CD4-positive, CD25-positive, alpha-beta regulatory T cell (primary cell): ENCODE measurements at regions not wholly inside any gene's neighbourhood (a gene's known extent, or its start where the extent isn't known, plus 50 kb on each side); places are given as distances from the start of the nearest gene placed in this dataset.
"Not testable (repeated sequence)": the region's sequence is repeated elsewhere in the genome, so short reads cannot be mapped to it uniquely, and the experiment has no call there.

Experiments
- ATAC-seq, 2 donors: fragments of 150-1000 bp; cut with Tn5 transposase; one replicate each; pipeline ENCODE4 v1.10.0; 2021; ENCODE audit warnings: low read depth in 2 of 2, moderate number of reproducible peaks in 2 of 2, moderate library complexity in 1 of 2
- DNase-seq, 3 donors: peaks; one replicate each; pipeline versions ENCODE4 v3.0.0 to v3.0.0-alpha.2; 2012 to 2022; ENCODE audit warnings: mixed read lengths in 1 of 3
- H3K27ac ChIP-seq: one replicate; pipeline ENCODE4 v1.7.0; 2013; ENCODE audit warnings: mild to moderate bottlenecking, low read length; ENCODE audit not compliant: insufficient read depth, poor library complexity, severe bottlenecking
- H3K27me3 ChIP-seq: one replicate; pipeline ENCODE4 v1.7.0; 2013; ENCODE audit warnings: low read length; ENCODE audit not compliant: control insufficient read depth, insufficient read depth
- H3K36me3 ChIP-seq: one replicate; pipeline ENCODE4 v1.7.0; 2013; ENCODE audit warnings: mild to moderate bottlenecking, low read length, moderate library complexity; ENCODE audit not compliant: control insufficient read depth, insufficient read depth
- H3K4me1 ChIP-seq: 2 replicates; pipeline ENCODE4 v1.7.0; 2013; ENCODE audit warnings: mild to moderate bottlenecking, low read length; ENCODE audit not compliant: insufficient read depth, control insufficient read depth, poor library complexity, severe bottlenecking
- H3K4me3 ChIP-seq: one replicate; pipeline ENCODE4 v1.7.0; 2013; ENCODE audit warnings: low read depth, mild to moderate bottlenecking, low read length, moderate library complexity
- H3K9me3 ChIP-seq, 2 experiments: 1 replicate in 1 of 2; 2 replicates in 1 of 2; pipeline ENCODE4 v1.7.0; 2013; ENCODE audit warnings: low read length in 2 of 2, mild to moderate bottlenecking in 1 of 2, moderate library complexity in 1 of 2; ENCODE audit not compliant: control insufficient read depth in 2 of 2
- H3K27ac Mint-ChIP-seq, 3 donors: one replicate each; pipeline ENCODE4 v1.8.0; 2020 to 2022; ENCODE audit warnings: mild to moderate bottlenecking in 3 of 3, mixed read lengths in 3 of 3, moderate library complexity in 2 of 3
- H3K27me3 Mint-ChIP-seq: one replicate; pipeline ENCODE4 v1.8.0; 2022; ENCODE audit warnings: mild to moderate bottlenecking, mixed read lengths
- H3K36me3 Mint-ChIP-seq: one replicate; pipeline ENCODE4 v1.8.0; 2020; ENCODE audit warnings: mixed read lengths
- H3K4me1 Mint-ChIP-seq, 4 donors: one replicate each; pipeline ENCODE4 v1.8.0; 2020 to 2022; ENCODE audit warnings: mixed read lengths in 4 of 4, mild to moderate bottlenecking in 1 of 4
- H3K4me3 Mint-ChIP-seq, 4 donors: one replicate each; pipeline ENCODE4 v1.8.0; 2020 to 2022; ENCODE audit warnings: mild to moderate bottlenecking in 4 of 4, mixed read lengths in 4 of 4, moderate library complexity in 3 of 4
- H3K9me3 Mint-ChIP-seq, 7 donors: one replicate each; pipeline ENCODE4 v1.8.0; 2020 to 2022; ENCODE audit warnings: mixed read lengths in 7 of 7, mild to moderate bottlenecking in 3 of 7, moderate library complexity in 2 of 7

GRCh38 chr10:21122907-21123306 lies 225.8 kb upstream of the NEBL start:
- Mint-ChIP-seq H3K36me3 (no peaks in the 10 kb centered on the region), H3K4me3 (no peak overlapping the region), H3K27ac (no peak overlapping the region), H3K9me3 (no peaks in the 10 kb centered on the region), H3K4me1 (no peaks in the 10 kb centered on the region), H3K27me3 (no peaks in the 10 kb centered on the region)
- ATAC-seq = no peak
- Histone ChIP-seq H3K27me3 (no peaks in the 10 kb centered on the region), H3K4me1 (no peaks in the 10 kb centered on the region), H3K4me3 (no peak overlapping the region), H3K36me3 (no peaks in the 10 kb centered on the region), H3K9me3 (no peaks in the 10 kb centered on the region), H3K27ac (no peak overlapping the region)
- DNase-seq = no peak

- not testable (repeated sequence) for H3K4me3 Mint-ChIP-seq, H3K4me3 ChIP-seq, H3K27me3 Mint-ChIP-seq, H3K36me3 Mint-ChIP-seq, DNase-seq, ATAC-seq, H3K36me3 ChIP-seq, H3K27ac ChIP-seq, H3K4me1 ChIP-seq, H3K27me3 ChIP-seq, H3K9me3 ChIP-seq, H3K9me3 Mint-ChIP-seq, H3K4me1 Mint-ChIP-seq, H3K27ac Mint-ChIP-seq
Measured at GRCh38 chr10:21121822-21122221, 224.7 kb upstream of the NEBL start.

- no peak overlapping the region for H3K4me3 ChIP-seq
- H3K27ac ChIP-seq = no peak overlapping the region
- ATAC-seq = no peak
- H3K27me3 ChIP-seq = no peaks in the 10 kb centered on the region
- no peaks in the 10 kb centered on the region for H3K36me3 ChIP-seq
- Mint-ChIP-seq H3K36me3 (no peaks in the 10 kb centered on the region), H3K27me3 (peaks cover 13% of the 10 kb centered on the region), H3K4me3 (no peak overlapping the region), H3K9me3 (peaks cover 0 to 5% (median 2%) of the 10 kb centered on the region in 7 donors), H3K4me1 (no peaks in the 10 kb centered on the region), H3K27ac (no peak overlapping the region)
- DNase-seq = no peak
- no peaks in the 10 kb centered on the region for H3K4me1 ChIP-seq
- H3K9me3 ChIP-seq = no peaks in the 10 kb centered on the region
Measured at GRCh38 chr10:21114683-21115082, 217.6 kb upstream of the NEBL start.

GRCh38 chr10:21110358-21110757 lies 213.2 kb upstream of the NEBL start:
- H3K4me3 Mint-ChIP-seq = no peak overlapping the region
- Histone ChIP-seq H3K4me1 (no peaks in the 10 kb centered on the region), H3K27ac (no peak overlapping the region), H3K9me3 (no peaks in the 10 kb centered on the region), H3K27me3 (no peaks in the 10 kb centered on the region), H3K36me3 (no peaks in the 10 kb centered on the region), H3K4me3 (no peak overlapping the region)
- no peaks in the 10 kb centered on the region for H3K4me1 Mint-ChIP-seq
- peaks cover 1 to 10% (median 4%) of the 10 kb centered on the region in 7 donors for H3K9me3 Mint-ChIP-seq
- ATAC-seq (no peak), DNase-seq (no peak)
- no peaks in the 10 kb centered on the region for H3K27me3 Mint-ChIP-seq
- peak overlapping the region in 1 of 3 donors; percentile 14 for H3K27ac Mint-ChIP-seq
- no peaks in the 10 kb centered on the region for H3K36me3 Mint-ChIP-seq

GRCh38 chr10:21106931-21107330 lies 209.8 kb upstream of the NEBL start:
- not testable (repeated sequence) for ATAC-seq, H3K4me1 Mint-ChIP-seq, H3K4me3 Mint-ChIP-seq, H3K4me1 ChIP-seq, H3K4me3 ChIP-seq, H3K27ac Mint-ChIP-seq, DNase-seq, H3K27me3 Mint-ChIP-seq, H3K36me3 ChIP-seq, H3K36me3 Mint-ChIP-seq, H3K9me3 ChIP-seq, H3K27ac ChIP-seq, H3K27me3 ChIP-seq
- H3K9me3 Mint-ChIP-seq = peaks cover 2 to 10% (median 4%) of the 10 kb centered on the region in 7 donors

GRCh38 chr10:21105331-21105730 lies 208.2 kb upstream of the NEBL start:
- H3K27ac Mint-ChIP-seq, H3K27ac ChIP-seq, H3K4me1 ChIP-seq, DNase-seq, H3K36me3 ChIP-seq, H3K4me3 Mint-ChIP-seq, H3K36me3 Mint-ChIP-seq, H3K9me3 ChIP-seq, H3K27me3 ChIP-seq, ATAC-seq, H3K27me3 Mint-ChIP-seq, H3K4me3 ChIP-seq: not testable (repeated sequence)
- Mint-ChIP-seq H3K9me3 (peaks cover 2 to 10% (median 4%) of the 10 kb centered on the region in 7 donors), H3K4me1 (peaks cover 0 to 13% (median 3%) of the 10 kb centered on the region in 4 donors)

- H3K9me3 Mint-ChIP-seq = peaks cover 0 to 2% (median 0%) of the 10 kb centered on the region in 7 donors
- H3K9me3 ChIP-seq = no peaks in the 10 kb centered on the region
- no peaks in the 10 kb centered on the region for H3K27me3 Mint-ChIP-seq
- no peaks in the 10 kb centered on the region for H3K27me3 ChIP-seq
- H3K27ac ChIP-seq = no peak overlapping the region
- H3K4me3 Mint-ChIP-seq = peak overlapping the region in 1 of 4 donors; percentile 15
- H3K4me3 ChIP-seq = no peak overlapping the region
- ATAC-seq (peak in 1 of 2 donors; percentile 34), DNase-seq (no peak)
- no peaks in the 10 kb centered on the region for H3K36me3 ChIP-seq
- peaks cover 7 to 25% (median 14%) of the 10 kb centered on the region in 4 donors for H3K4me1 Mint-ChIP-seq
- H3K27ac Mint-ChIP-seq = peak overlapping the region in 1 of 3 donors; percentile 34
- H3K36me3 Mint-ChIP-seq = no peaks in the 10 kb centered on the region
- no peaks in the 10 kb centered on the region for H3K4me1 ChIP-seq
Measured at GRCh38 chr10:21100871-21101514, 203.9 kb upstream of the NEBL start.

- no peak for DNase-seq
- peaks cover 0 to 2% (median 0%) of the 10 kb centered on the region in 7 donors for H3K9me3 Mint-ChIP-seq
- Histone ChIP-seq H3K4me1 (no peaks in the 10 kb centered on the region), H3K27ac (no peak overlapping the region), H3K9me3 (no peaks in the 10 kb centered on the region), H3K36me3 (no peaks in the 10 kb centered on the region), H3K4me3 (no peak overlapping the region), H3K27me3 (no peaks in the 10 kb centered on the region)
- peaks cover 7 to 25% (median 14%) of the 10 kb centered on the region in 4 donors for H3K4me1 Mint-ChIP-seq
- H3K4me3 Mint-ChIP-seq = no peak overlapping the region
- peak overlapping the region in 2 of 3 donors; percentile 3 to 53 for H3K27ac Mint-ChIP-seq
- no peak for ATAC-seq
- H3K27me3 Mint-ChIP-seq = no peaks in the 10 kb centered on the region
- H3K36me3 Mint-ChIP-seq = no peaks in the 10 kb centered on the region
Measured at GRCh38 chr10:21100190-21100589, 203.1 kb upstream of the NEBL start.
